ENCODE measurements at regions not wholly inside any gene's neighbourhood (a gene's known extent, or its start where the extent isn't known, plus 50 kb on each side); places are given as distances from the start of the nearest gene placed in this dataset.

GRCh38 chr12:63021116-63021515, 86.2 kb upstream of the PPM1H start (continued):
- TF ChIP-seq ZBTB40 (IDR thresholded peaks at IDR 0.05), result no peak
- no peak for TF ChIP-seq ZBTB40 (CRISPR knock-in tag; IDR thresholded peaks at IDR 0.05)
- TF ChIP-seq ZNF407 (IDR thresholded peaks at IDR 0.05; ENCODE audit: low read depth), result no peak
- TF ChIP-seq U2AF1 (optimal IDR thresholded peaks at IDR 0.05; ENCODE audit: low read depth, low read length), result no peak
- TF ChIP-seq TFAM (CRISPR knock-in tag; conservative IDR thresholded peaks at IDR 0.05), result no peak
- no peak for TF ChIP-seq NFRKB (IDR thresholded peaks at IDR 0.05; ENCODE audit: low read depth)

All from K562 (cell line).